ENCODE measurements at regions not wholly inside any gene's neighbourhood (a gene's known extent, or its start where the extent isn't known, plus 50 kb on each side); places are given as distances from the start of the nearest gene placed in this dataset.

DNA sequence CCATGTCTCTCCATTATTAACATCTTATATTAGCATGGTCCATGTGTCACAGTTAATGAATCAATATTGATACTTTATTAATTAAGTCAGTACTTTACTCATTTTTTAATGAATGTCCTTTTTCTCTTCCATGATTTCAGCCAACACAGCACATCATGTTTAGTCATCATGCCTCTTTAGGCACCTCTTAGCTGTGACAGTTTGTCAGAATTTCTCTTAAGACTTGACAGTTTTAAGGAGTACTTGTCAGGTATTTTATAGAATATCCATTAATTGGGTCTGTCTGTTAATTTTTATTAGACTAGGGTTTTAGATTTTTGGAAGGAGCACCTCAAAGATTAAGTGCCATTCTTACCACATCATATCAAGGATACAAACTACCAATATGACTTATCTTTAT lies 729.4 kb downstream of the HACE1 start:
- TF ChIP-seq POLR2AphosphoS5 (IDR thresholded peaks at IDR 0.05; ENCODE audit: control insufficient read depth, insufficient read depth, low read depth, low read length) (no peak), TARDBP (IDR thresholded peaks at IDR 0.05) (no peak)
